GM21528 (cell line): ENCODE measurements at regions not wholly inside any gene's neighbourhood (a gene's known extent, or its start where the extent isn't known, plus 50 kb on each side); places are given as distances from the start of the nearest gene placed in this dataset.
A peak's percentile ranks its signal among the peaks of the same experiment; 100 is the strongest.

Source experiments
- ATAC-seq: cut with Tn5 transposase; IDR thresholded peaks from one replicate; pipeline ENCODE4 v1.9.1; 2021; ENCODE audit warnings: mild to moderate bottlenecking, moderate library complexity; ENCODE audit not compliant: unreplicated experiment, low FRiP score

GRCh38 chr1:103854279-103854678 lies 104.6 kb downstream of the AMY1C start:
- no peak for ATAC-seq

- no peak for ATAC-seq
These were observed 110.0 kb downstream of the AMY1C start for GRCh38 chr1:103859721-103860120.

- ATAC-seq = no peak
These were observed 149.1 kb downstream of the AMY1C start for GRCh38 chr1:103898576-103899345.

- no peak for ATAC-seq
These were observed 150.3 kb downstream of the AMY1C start for GRCh38 chr1:103900005-103900404.

GRCh38 chr1:103901072-103901471 lies 151.4 kb downstream of the AMY1C start:
- ATAC-seq = no peak

- ATAC-seq = no peak
These were observed 155.7 kb downstream of the AMY1C start for GRCh38 chr1:103905363-103905762.

GRCh38 chr1:103911450-103911849 lies 161.8 kb downstream of the AMY1C start:
- no peak for ATAC-seq

- no peak for ATAC-seq
These were observed 168.1 kb downstream of the AMY1C start for GRCh38 chr1:103917795-103918194.

- no peak for ATAC-seq
These were observed 182.2 kb downstream of the AMY1C start for GRCh38 chr1:103931891-103932290.

- peak; percentile 70 for ATAC-seq
These were observed 188.2 kb downstream of the AMY1C start for GRCh38 chr1:103937763-103938357.

GRCh38 chr1:103941086-103941485 lies 191.4 kb downstream of the AMY1C start:
- ATAC-seq = no peak

GRCh38 chr1:103942029-103942428 lies 192.3 kb downstream of the AMY1C start:
- ATAC-seq = no peak

GRCh38 chr1:103945774-103946173 lies 196.1 kb downstream of the AMY1C start:
- no peak for ATAC-seq

- ATAC-seq = no peak
These were observed 198.8 kb downstream of the AMY1C start for GRCh38 chr1:103948526-103948925.

GRCh38 chr1:103949779-103950178 lies 200.1 kb downstream of the AMY1C start:
- ATAC-seq = no peak

- ATAC-seq = no peak
These were observed 203.7 kb downstream of the AMY1C start for GRCh38 chr1:103953386-103953785.

GRCh38 chr1:103958699-103959098 lies 209.0 kb downstream of the AMY1C start:
- ATAC-seq = no peak

GRCh38 chr1:103959565-103959964 lies 209.9 kb downstream of the AMY1C start:
- no peak for ATAC-seq

GRCh38 chr1:103960045-103960444 lies 210.3 kb downstream of the AMY1C start:
- ATAC-seq = no peak

GRCh38 chr1:103960710-103961109 lies 211.0 kb downstream of the AMY1C start:
- no peak for ATAC-seq

GRCh38 chr1:103986792-103987191 lies 237.1 kb downstream of the AMY1C start:
- no peak for ATAC-seq

- no peak for ATAC-seq
These were observed 247.9 kb downstream of the AMY1C start for GRCh38 chr1:103997631-103998030.
